Vagina (tissue), 2 donors: ENCODE measurements at regions not wholly inside any gene's neighbourhood (a gene's known extent, or its start where the extent isn't known, plus 50 kb on each side); places are given as distances from the start of the nearest gene placed in this dataset.

Experiments
- DNase-seq, 2 donors: peaks; one replicate each; pipeline ENCODE4 v3.0.0-alpha.2; 2017; ENCODE audit errors: extremely low spot score in 2 of 2
- H3K27ac ChIP-seq: fragments of 200-600 bp; sonication (generic); one replicate; pipeline ENCODE4 v1.5.1; 2019
- H3K27me3 ChIP-seq: fragments of 200-600 bp; sonication (generic); one replicate; pipeline ENCODE4 v1.5.1; 2019
- H3K36me3 ChIP-seq, 2 donors: fragments of 200-600 bp; sonication (generic); one replicate each; pipeline ENCODE4 v1.5.1; 2017 to 2019
- H3K4me1 ChIP-seq: fragments of 200-600 bp; sonication (generic); one replicate; pipeline ENCODE4 v1.5.1; 2019
- H3K4me3 ChIP-seq, 2 donors: fragments of 200-600 bp; sonication (generic); 1 replicate in 1 of 2; 2 replicates in 1 of 2; pipeline ENCODE4 v1.5.1; 2016 to 2019
- H3K9me3 ChIP-seq: fragments of 200-600 bp; sonication (generic); one replicate; pipeline ENCODE4 v1.5.1; 2019
- CTCF ChIP-seq, 3 experiments: fragments of 450-650 bp in 2 of 3; fragments of 200-600 bp in 1 of 3; sonication (generic) in 1 of 3; IDR thresholded peaks; one replicate each; pipeline ENCODE4 v1.5.1; 2017 to 2019; ENCODE audit warnings: antibody characterized with exemption in 3 of 3, mild to moderate bottlenecking in 2 of 3, moderate library complexity in 2 of 3
- POLR2A ChIP-seq, 2 donors: fragments of 450-650 bp; IDR thresholded peaks; one replicate each; pipeline ENCODE4 v1.6.1; 2017; ENCODE audit warnings: antibody characterized with exemption in 2 of 2, mild to moderate bottlenecking in 2 of 2, moderate library complexity in 2 of 2
- POLR2AphosphoS5 ChIP-seq, 2 donors: sonication (generic); formaldehyde crosslinking; IDR thresholded peaks; one replicate each; pipeline ENCODE4 v1.9.0; 2017; ENCODE audit warnings: antibody characterized with exemption in 2 of 2, mild to moderate bottlenecking in 2 of 2, low read depth in 1 of 2; ENCODE audit not compliant: insufficient read depth in 1 of 2
- intact Hi-C: fragments of 100-400 bp; cut with DNase I; formaldehyde crosslinking; loops from one replicate; pipeline ENCODE4 v1.15.1; 2023

- Histone ChIP-seq H3K27me3 (no peaks in the 10 kb centered on the region), H3K4me3 (no peak overlapping the region), H3K4me1 (no peaks in the 10 kb centered on the region), H3K27ac (no peak overlapping the region), H3K36me3 (no peaks in the 10 kb centered on the region), H3K9me3 (no peaks in the 10 kb centered on the region)
- TF ChIP-seq POLR2AphosphoS5 (IDR thresholded peaks at IDR 0.05; ENCODE audit: insufficient read depth in 1 of 2, low read depth in 1 of 2), result no peak
- TF ChIP-seq POLR2A (IDR thresholded peaks at IDR 0.05), result no peak
- TF ChIP-seq CTCF (IDR thresholded peaks at IDR 0.05), result no peak
- intact Hi-C loops, result no loop called here
- no peak for DNase-seq
These were observed 554.9 kb downstream of the CDH26 start for GRCh38 chr20:60513141-60513540.

- no peaks in the 10 kb centered on the region for H3K4me1 ChIP-seq
- H3K27me3 ChIP-seq, result no peaks in the 10 kb centered on the region
- intact Hi-C loops, result no loop called here
- H3K27ac ChIP-seq, result no peak overlapping the region
- no peaks in the 10 kb centered on the region for H3K9me3 ChIP-seq
- no peaks in the 10 kb centered on the region for H3K36me3 ChIP-seq
- TF ChIP-seq CTCF (IDR thresholded peaks at IDR 0.05), result no peak
- no peak for TF ChIP-seq POLR2AphosphoS5 (IDR thresholded peaks at IDR 0.05; ENCODE audit: insufficient read depth in 1 of 2, low read depth in 1 of 2)
- no peak for TF ChIP-seq POLR2A (IDR thresholded peaks at IDR 0.05)
- DNase-seq, result no peak
- H3K4me3 ChIP-seq, result no peak overlapping the region
These were observed 558.2 kb downstream of the CDH26 start for GRCh38 chr20:60516442-60516841.

GRCh38 chr20:60518022-60518421 is 559.8 kb downstream of the CDH26 start:
- Histone ChIP-seq H3K27ac (no peak overlapping the region), H3K9me3 (no peaks in the 10 kb centered on the region), H3K36me3 (no peaks in the 10 kb centered on the region), H3K27me3 (no peaks in the 10 kb centered on the region), H3K4me1 (no peaks in the 10 kb centered on the region), H3K4me3 (no peak overlapping the region)
- no peak for DNase-seq
- intact Hi-C loops, result no loop called here
- no peak for TF ChIP-seq CTCF (IDR thresholded peaks at IDR 0.05)
- TF ChIP-seq POLR2A (IDR thresholded peaks at IDR 0.05), result no peak
- no peak for TF ChIP-seq POLR2AphosphoS5 (IDR thresholded peaks at IDR 0.05; ENCODE audit: insufficient read depth in 1 of 2, low read depth in 1 of 2)

GRCh38 chr20:60525397-60525796 is 567.2 kb downstream of the CDH26 start:
- no peak for DNase-seq
- intact Hi-C loops, result no loop called here
- H3K36me3 ChIP-seq, result no peaks in the 10 kb centered on the region
- H3K9me3 ChIP-seq, result no peaks in the 10 kb centered on the region
- H3K4me1 ChIP-seq, result no peaks in the 10 kb centered on the region
- H3K4me3 ChIP-seq, result no peak overlapping the region
- no peaks in the 10 kb centered on the region for H3K27me3 ChIP-seq
- TF ChIP-seq POLR2AphosphoS5 (IDR thresholded peaks at IDR 0.05; ENCODE audit: insufficient read depth in 1 of 2, low read depth in 1 of 2) (no peak), POLR2A (IDR thresholded peaks at IDR 0.05) (no peak), CTCF (IDR thresholded peaks at IDR 0.05) (no peak)
- H3K27ac ChIP-seq, result no peak overlapping the region

GRCh38 chr20:60527656-60528055 is 569.4 kb downstream of the CDH26 start:
- Histone ChIP-seq H3K27me3 (no peaks in the 10 kb centered on the region), H3K27ac (no peak overlapping the region), H3K4me3 (no peak overlapping the region), H3K4me1 (no peaks in the 10 kb centered on the region), H3K9me3 (no peaks in the 10 kb centered on the region), H3K36me3 (no peaks in the 10 kb centered on the region)
- no peak for TF ChIP-seq CTCF (IDR thresholded peaks at IDR 0.05)
- TF ChIP-seq POLR2A (IDR thresholded peaks at IDR 0.05), result no peak
- no peak for TF ChIP-seq POLR2AphosphoS5 (IDR thresholded peaks at IDR 0.05; ENCODE audit: insufficient read depth in 1 of 2, low read depth in 1 of 2)
- DNase-seq, result no peak
- intact Hi-C loops, result no loop called here
